ENCODE measurements at regions not wholly inside any gene's neighbourhood (a gene's known extent, or its start where the extent isn't known, plus 50 kb on each side); places are given as distances from the start of the nearest gene placed in this dataset.
A peak's percentile ranks its signal among the peaks of the same experiment; 100 is the strongest.

GRCh38 chr11:112315057-112315720, 54.5 kb upstream of the PLET1 start:
- no peak overlapping the region for H2BK15ac ChIP-seq (ENCODE audit: low read depth, low read length)
- DNase-seq (no peak), ATAC-seq (ENCODE audit: low read depth) (no peak)
- H3K4me3 ChIP-seq (ENCODE audit: insufficient read depth, low read depth, low read length): no peak overlapping the region
- no peak overlapping the region for H4K8ac ChIP-seq (ENCODE audit: low read depth in 2 of 2, low read length in 2 of 2)
- no peaks in the 10 kb centered on the region for H3K9me3 ChIP-seq (ENCODE audit: control insufficient read depth, insufficient read depth, low read length)
- no peak overlapping the region for H3K27ac ChIP-seq (ENCODE audit: insufficient read depth, low read length)
- BruUV-seq (replicated peaks): no TSS peak
- H3K18ac ChIP-seq (ENCODE audit: low read depth, low read length): no peak overlapping the region
- no peak overlapping the region for H2BK120ac ChIP-seq (ENCODE audit: low read depth, low read length)
- dilution Hi-C loops (cut with HindIII; ENCODE audit: low sequenced_read_pairs, unreplicated experiment) (no loop called here), intact Hi-C loops (cut with micrococcal nuclease) (no loop called here), in situ Hi-C loops (cut with MboI; ENCODE audit: low sequenced_read_pairs) (no loop called here)
- peak overlapping the region; percentile 60 for H2AK5ac ChIP-seq (ENCODE audit: low read depth, low read length)
- H3K23ac ChIP-seq (ENCODE audit: low read depth, low read length): no peak overlapping the region
- ChIA-PET POLR2A (ENCODE audit: unreplicated experiment) (no interaction called here), CTCF (no interaction called here)
- no peak overlapping the region for H3K4me2 ChIP-seq (ENCODE audit: low read depth, low read length)
- 0 out of 2 replicates have a peak, but pooled peaks cover 7% of the 10 kb centered on the region for H3K9me1 ChIP-seq (ENCODE audit: insufficient read depth, low read length)
- H3K56ac ChIP-seq (ENCODE audit: extremely low read depth, insufficient read depth, low read length): no peak overlapping the region
- H3K9ac ChIP-seq (ENCODE audit: low read depth, low read length): no peak overlapping the region
- H2AFZ ChIP-seq (replicated peaks; ENCODE audit: low read length, poor library complexity): no peak overlapping the region
- no peaks in the 10 kb centered on the region for H4K20me1 ChIP-seq (ENCODE audit: insufficient read depth, low read length)
- TF ChIP-seq NFE2L2 (IDR thresholded peaks at IDR 0.05; ENCODE audit: low read depth, low read length) (no peak), CHD1 (IDR thresholded peaks at IDR 0.05; ENCODE audit: low read depth, low read length) (no peak), RFX5 (IDR thresholded peaks at IDR 0.05; ENCODE audit: low read depth, low read length) (no peak), USF2 (IDR thresholded peaks at IDR 0.05; ENCODE audit: low read depth, low read length) (no peak), ELK1 (IDR thresholded peaks at IDR 0.05; ENCODE audit: borderline replicate concordance, low read depth, low read length) (no peak), CEBPB (IDR thresholded peaks at IDR 0.05; ENCODE audit: low read depth, low read length) (no peak), FOS (IDR thresholded peaks at IDR 0.05; ENCODE audit: low read depth, low read length) (no peak), MAFK (IDR thresholded peaks at IDR 0.05; ENCODE audit: low read depth, low read length) (no peak), BHLHE40 (IDR thresholded peaks at IDR 0.05; ENCODE audit: low read depth, low read length) (no peak), MXI1 (IDR thresholded peaks at IDR 0.05; ENCODE audit: borderline replicate concordance, low read depth, low read length) (no peak), SMC3 (IDR thresholded peaks at IDR 0.05; ENCODE audit: low read depth, low read length) (no peak), RCOR1 (IDR thresholded peaks at IDR 0.05; ENCODE audit: insufficient replicate concordance, low read length) (no peak), CTCF (conservative IDR thresholded peaks at IDR 0.05; ENCODE audit: low read depth, low read length) (no peak), POLR2A (IDR thresholded peaks at IDR 0.05; ENCODE audit: low read depth, low read length) (no peak), RAD21 (IDR thresholded peaks at IDR 0.05; ENCODE audit: low read length) (no peak), MAZ (IDR thresholded peaks at IDR 0.05; ENCODE audit: borderline replicate concordance, low read depth, low read length) (no peak)
- peak overlapping the region; percentile 37; the same call in 1 of the 2 replicates for H3K4ac ChIP-seq (ENCODE audit: low read depth, low read length)
- H2BK5ac ChIP-seq (ENCODE audit: low read depth, low read length, poor library complexity, severe bottlenecking): no peak overlapping the region
- WGBS, 2 experiments (ENCODE audit: extremely low coverage in 2 of 2, insufficient read length in 1 of 2): no CpG with 5 or more reads among the region's 8 CpGs
- H3K4me1 ChIP-seq (ENCODE audit: control insufficient read depth, insufficient read depth, low read length): peaks cover 6% of the 10 kb centered on the region
- no peaks in the 10 kb centered on the region for H3K36me3 ChIP-seq (ENCODE audit: control insufficient read depth, insufficient read depth, low read length)
- H2AK9ac ChIP-seq (replicated peaks; ENCODE audit: low read depth, low read length, poor library complexity): no peak overlapping the region
- no peaks in the 10 kb centered on the region for H3K27me3 ChIP-seq (ENCODE audit: control insufficient read depth, insufficient read depth, low read length)
- peak overlapping the region; percentile 17; the same call in 1 of the 2 replicates for H2BK20ac ChIP-seq (ENCODE audit: low read depth, low read length)
- H3K14ac ChIP-seq (replicated peaks; ENCODE audit: low read depth, low read length): no peak overlapping the region
- no peak overlapping the region for H4K5ac ChIP-seq (ENCODE audit: low read depth, low read length)
- peak overlapping the region; percentile 58; the same call in 1 of the 2 replicates for H4K91ac ChIP-seq (ENCODE audit: insufficient read depth, low read depth, low read length)
- H3K79me1 ChIP-seq (ENCODE audit: low read depth in 1 of 2, low read length in 2 of 2): no peaks in the 10 kb centered on the region
